Gastrocnemius medialis (tissue), 4 donors: ENCODE measurements at regions not wholly inside any gene's neighbourhood (a gene's known extent, or its start where the extent isn't known, plus 50 kb on each side); places are given as distances from the start of the nearest gene placed in this dataset.

ENCODE experiments used
- ATAC-seq, 2 donors: fragments of 150-250 bp; one replicate each; pipeline ENCODE4 v1.9.1; 2016
- DNase-seq, 2 donors: peaks; one replicate each; pipeline ENCODE4 v3.0.0-alpha.2; 2019
- H3K27ac ChIP-seq, 4 donors: fragments of 200-600 bp; sonication (generic); 1 replicate in 1 of 4; 2 replicates in 3 of 4; pipeline ENCODE4 v1.5.1; 2016 to 2018; ENCODE audit warnings: mild to moderate bottlenecking in 2 of 4, moderate library complexity in 1 of 4
- H3K27me3 ChIP-seq, 3 donors: fragments of 200-600 bp; sonication (generic) in 2 of 3; 1 replicate in 1 of 3; 2 replicates in 2 of 3; pipeline versions ENCODE4 v1.5.1 to v1.6.0; 2016 to 2019; ENCODE audit warnings: mild to moderate bottlenecking in 1 of 3, moderate library complexity in 1 of 3
- H3K36me3 ChIP-seq, 2 donors: fragments of 200-600 bp; sonication (generic) in 1 of 2; one replicate each; pipeline ENCODE4 v1.5.1; 2017 to 2018
- H3K4me1 ChIP-seq, 2 donors: fragments of 200-600 bp; sonication (generic) in 1 of 2; one replicate each; pipeline ENCODE4 v1.5.1; 2016 to 2017; ENCODE audit warnings: mild to moderate bottlenecking in 2 of 2
- H3K4me3 ChIP-seq, 4 donors: fragments of 200-600 bp; sonication (generic) in 3 of 4; 1 replicate in 1 of 4; 2 replicates in 3 of 4; pipeline ENCODE4 v1.5.1; 2016 to 2019; ENCODE audit warnings: mild to moderate bottlenecking in 2 of 4
- H3K9me3 ChIP-seq, 3 donors: fragments of 200-600 bp; sonication (generic) in 2 of 3; 1 replicate in 1 of 3; 2 replicates in 2 of 3; pipeline ENCODE4 v1.5.1; 2016 to 2019
- POLR2A ChIP-seq, 2 donors: fragments of 450-650 bp; IDR thresholded peaks; one replicate each; pipeline ENCODE4 v1.6.1; 2017; ENCODE audit warnings: antibody characterized with exemption in 2 of 2, mild to moderate bottlenecking in 2 of 2, moderate library complexity in 2 of 2
- in situ Hi-C, 4 donors: fragments of 200-750 bp; cut with MboI; loops; one replicate each; pipeline versions ENCODE4 v1.15.0 to v1.8.0; 2017; ENCODE audit warnings: low sequenced_read_pairs in 4 of 4
- intact Hi-C: fragments of 100-400 bp; cut with DNase I; formaldehyde crosslinking; loops from one replicate; pipeline ENCODE4 v1.15.1; 2023; ENCODE audit warnings: low total_unique reads
- TF ChIP-seq, protein P1 (sequence below), 5 experiments: fragments of 450-650 bp in 3 of 5; fragments of 200-600 bp in 2 of 5; sonication (generic) in 2 of 5; IDR thresholded peaks in 4 of 5; conservative IDR thresholded peaks in 1 of 5; 1 replicate in 4 of 5; 2 replicates in 1 of 5; pipeline ENCODE4 v1.5.1; 2016 to 2019; ENCODE audit warnings: antibody characterized with exemption in 5 of 5, mild to moderate bottlenecking in 3 of 5, moderate library complexity in 3 of 5

DNA sequence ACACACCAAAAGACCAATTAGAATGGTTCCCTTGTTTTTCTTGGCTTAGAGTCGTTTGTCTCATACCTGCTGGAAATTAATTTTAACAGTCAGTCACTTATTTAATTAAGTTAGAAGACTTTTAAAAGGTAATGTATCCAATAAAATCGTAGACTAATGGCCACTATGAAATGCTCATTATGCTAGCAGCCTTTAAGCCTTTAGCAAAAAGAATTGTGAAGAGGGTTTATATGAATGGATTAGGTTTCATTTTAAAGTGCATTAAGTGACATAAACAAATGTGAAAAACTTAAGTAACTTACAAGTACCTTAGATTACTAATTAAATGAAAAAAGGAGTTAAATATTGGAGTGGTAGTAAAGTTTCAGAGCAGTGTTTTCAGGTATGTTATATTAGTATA, 139.6 kb downstream of the RXFP2 start:
- no peak for ATAC-seq
- Histone ChIP-seq H3K36me3 (no peaks in the 10 kb centered on the region), H3K9me3 (no peaks in the 10 kb centered on the region), H3K27me3 (no peaks in the 10 kb centered on the region), H3K27ac (no peak overlapping the region), H3K4me3 (no peak overlapping the region), H3K4me1 (peaks cover 13 to 24% of the 10 kb centered on the region in 2 donors)
- no peak for DNase-seq
- intact Hi-C loops: no loop called here
- in situ Hi-C loops: no loop called here
- TF ChIP-seq, protein P1, sequence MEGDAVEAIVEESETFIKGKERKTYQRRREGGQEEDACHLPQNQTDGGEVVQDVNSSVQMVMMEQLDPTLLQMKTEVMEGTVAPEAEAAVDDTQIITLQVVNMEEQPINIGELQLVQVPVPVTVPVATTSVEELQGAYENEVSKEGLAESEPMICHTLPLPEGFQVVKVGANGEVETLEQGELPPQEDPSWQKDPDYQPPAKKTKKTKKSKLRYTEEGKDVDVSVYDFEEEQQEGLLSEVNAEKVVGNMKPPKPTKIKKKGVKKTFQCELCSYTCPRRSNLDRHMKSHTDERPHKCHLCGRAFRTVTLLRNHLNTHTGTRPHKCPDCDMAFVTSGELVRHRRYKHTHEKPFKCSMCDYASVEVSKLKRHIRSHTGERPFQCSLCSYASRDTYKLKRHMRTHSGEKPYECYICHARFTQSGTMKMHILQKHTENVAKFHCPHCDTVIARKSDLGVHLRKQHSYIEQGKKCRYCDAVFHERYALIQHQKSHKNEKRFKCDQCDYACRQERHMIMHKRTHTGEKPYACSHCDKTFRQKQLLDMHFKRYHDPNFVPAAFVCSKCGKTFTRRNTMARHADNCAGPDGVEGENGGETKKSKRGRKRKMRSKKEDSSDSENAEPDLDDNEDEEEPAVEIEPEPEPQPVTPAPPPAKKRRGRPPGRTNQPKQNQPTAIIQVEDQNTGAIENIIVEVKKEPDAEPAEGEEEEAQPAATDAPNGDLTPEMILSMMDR (IDR thresholded peaks at IDR 0.05 in 4 of 5, conservative IDR thresholded peaks at IDR 0.05 in 1 of 5): no peak
- TF ChIP-seq POLR2A (IDR thresholded peaks at IDR 0.05): no peak

DNA sequence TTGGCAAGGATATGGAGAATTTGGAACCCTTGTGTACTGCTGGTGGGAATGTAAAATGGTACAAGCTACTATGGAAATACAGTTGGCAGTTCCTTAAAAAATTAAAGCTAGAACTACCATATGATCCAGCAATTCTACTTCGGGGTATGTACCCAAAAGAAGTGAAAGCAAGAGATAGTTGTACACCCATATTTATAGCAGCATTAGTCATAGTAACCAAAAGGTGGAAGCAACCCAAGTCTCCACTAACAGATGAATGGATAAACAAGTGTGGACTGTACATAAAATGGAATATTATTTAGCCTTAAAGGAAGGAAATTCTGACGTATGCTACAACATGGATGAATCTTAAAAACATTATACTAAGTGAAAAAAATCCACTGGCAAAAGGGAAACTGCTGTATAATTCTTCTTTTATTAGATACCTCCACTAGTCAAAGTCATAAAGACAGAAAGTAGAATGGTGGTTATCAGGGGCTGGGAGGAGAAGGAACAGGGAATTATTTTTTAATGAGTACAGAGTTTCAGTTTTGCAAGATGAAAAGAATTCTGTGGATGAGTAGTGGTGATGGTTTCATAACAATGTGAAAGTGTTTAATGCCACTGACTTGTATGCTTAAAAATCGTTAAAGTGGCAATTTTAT, 141.6 kb downstream of the RXFP2 start:
- Histone ChIP-seq H3K27ac (peak overlapping the region; percentile 34 to 40 (median 36)), H3K27me3 (no peaks in the 10 kb centered on the region), H3K36me3 (no peaks in the 10 kb centered on the region), H3K4me3 (no peak overlapping the region), H3K4me1 (peaks cover 16 to 27% of the 10 kb centered on the region in 2 donors), H3K9me3 (no peaks in the 10 kb centered on the region)
- ATAC-seq (peak; percentile 56 to 60), DNase-seq (no peak)
- in situ Hi-C loops: no loop called here
- TF ChIP-seq POLR2A (IDR thresholded peaks at IDR 0.05): no peak
- TF ChIP-seq, protein P1 (IDR thresholded peaks at IDR 0.05 in 4 of 5, conservative IDR thresholded peaks at IDR 0.05 in 1 of 5): no peak
- intact Hi-C loops: no loop called here

DNA sequence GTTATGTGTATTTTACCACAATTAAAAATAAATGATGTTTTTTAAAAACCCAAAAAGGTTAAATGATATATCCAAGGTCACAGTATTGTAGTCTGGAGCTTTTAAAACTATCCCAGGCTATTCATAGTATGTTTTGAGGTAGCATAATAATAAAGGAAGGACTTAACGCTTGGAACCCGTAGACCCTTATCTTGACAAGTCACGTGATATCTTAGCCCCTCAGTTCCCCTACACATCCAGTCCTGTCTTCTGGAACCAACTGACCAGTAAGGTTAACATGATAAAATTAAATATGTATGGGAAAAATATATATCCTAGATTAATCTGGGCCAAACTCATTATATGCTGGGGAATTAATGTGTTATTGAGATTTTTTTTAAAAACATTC, 142.2 kb downstream of the RXFP2 start:
- Histone ChIP-seq H3K9me3 (no peaks in the 10 kb centered on the region), H3K27ac (peak overlapping the region in 3 of 4 donors; percentile 33 to 40 (median 34)), H3K36me3 (no peaks in the 10 kb centered on the region), H3K4me1 (peaks cover 20 to 27% of the 10 kb centered on the region in 2 donors), H3K27me3 (no peaks in the 10 kb centered on the region), H3K4me3 (no peak overlapping the region)
- no peak for TF ChIP-seq POLR2A (IDR thresholded peaks at IDR 0.05)
- TF ChIP-seq, protein P1 (IDR thresholded peaks at IDR 0.05 in 4 of 5, conservative IDR thresholded peaks at IDR 0.05 in 1 of 5): no peak
- no peak for DNase-seq
- intact Hi-C loops: no loop called here
- ATAC-seq: no peak
- in situ Hi-C loops: no loop called here

DNA sequence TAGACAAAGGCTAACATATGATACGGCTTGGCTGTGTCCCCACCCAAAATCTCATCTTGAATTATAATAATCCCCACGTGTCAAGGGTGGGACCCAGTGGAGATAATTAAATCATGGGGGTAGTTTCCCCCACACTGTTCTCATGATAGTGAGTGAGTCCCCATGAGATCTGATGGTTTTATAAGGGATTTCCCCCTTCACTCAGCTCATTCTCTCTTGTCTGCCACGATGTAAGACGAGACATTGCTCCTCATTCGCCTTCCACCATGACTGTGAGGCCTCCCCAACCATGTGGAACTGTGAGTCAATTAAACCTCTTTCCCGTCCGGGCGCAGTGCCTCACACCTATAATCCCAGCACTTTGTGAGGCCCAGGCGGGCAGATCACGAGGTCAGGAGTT, 143.5 kb downstream of the RXFP2 start:
- H3K36me3 ChIP-seq: no peaks in the 10 kb centered on the region
- in situ Hi-C loops (no loop called here), intact Hi-C loops (no loop called here)
- no peaks in the 10 kb centered on the region for H3K27me3 ChIP-seq
- H3K4me3 ChIP-seq: no peak overlapping the region
- peaks cover 22 to 23% of the 10 kb centered on the region in 2 donors for H3K4me1 ChIP-seq
- ATAC-seq (no peak), DNase-seq (no peak)
- no peak for TF ChIP-seq POLR2A (IDR thresholded peaks at IDR 0.05)
- TF ChIP-seq, protein P1 (IDR thresholded peaks at IDR 0.05 in 4 of 5, conservative IDR thresholded peaks at IDR 0.05 in 1 of 5): no peak
- no peak overlapping the region for H3K27ac ChIP-seq
- no peaks in the 10 kb centered on the region for H3K9me3 ChIP-seq

- Histone ChIP-seq H3K4me1 (peaks cover 22 to 23% of the 10 kb centered on the region in 2 donors), H3K27ac (no peak overlapping the region), H3K9me3 (no peaks in the 10 kb centered on the region), H3K27me3 (no peaks in the 10 kb centered on the region), H3K4me3 (no peak overlapping the region), H3K36me3 (no peaks in the 10 kb centered on the region)
- in situ Hi-C loops: no loop called here
- ATAC-seq (no peak), DNase-seq (no peak)
- TF ChIP-seq, protein P1 (IDR thresholded peaks at IDR 0.05 in 4 of 5, conservative IDR thresholded peaks at IDR 0.05 in 1 of 5): no peak
- TF ChIP-seq POLR2A (IDR thresholded peaks at IDR 0.05): no peak
- intact Hi-C loops: no loop called here
These were observed 145.2 kb downstream of the RXFP2 start for GRCh38 chr13:31884556-31884955.
